GM23338 (cell line): ENCODE measurements at regions not wholly inside any gene's neighbourhood (a gene's known extent, or its start where the extent isn't known, plus 50 kb on each side); places are given as distances from the start of the nearest gene placed in this dataset.
A peak's percentile ranks its signal among the peaks of the same experiment; 100 is the strongest.

Experiments used
- ATAC-seq: fragments of 200-7000 bp; cut with Tn5 transposase; 3 replicates; pipeline ENCODE4 v1.9.1; 2020
- DNase-seq: peaks from one replicate; pipeline ENCODE4 v3.0.0-alpha.2; 2015; ENCODE audit warnings: low spot score
- H2AFZ ChIP-seq: fragments of 200-600 bp; sonication (generic); 2 replicates; pipeline ENCODE4 v1.8.0; 2016; ENCODE audit warnings: antibody characterized with exemption, mild to moderate bottlenecking, moderate library complexity
- H3F3A ChIP-seq: fragments of 200-600 bp; sonication (generic); replicated peaks from 2 replicates; pipeline ENCODE4 v1.8.0; 2017; ENCODE audit warnings: antibody characterized with exemption, mixed run types, low read depth
- H3K27ac ChIP-seq: fragments of 200-600 bp; sonication (generic); 2 replicates; pipeline ENCODE4 v1.6.1; 2016; ENCODE audit warnings: low read depth
- H3K27me3 ChIP-seq: fragments of 200-600 bp; sonication (generic); 2 replicates; pipeline ENCODE4 v1.8.0; 2016; ENCODE audit warnings: mild to moderate bottlenecking, mixed run types, moderate library complexity; ENCODE audit not compliant: insufficient read depth
- H3K36me3 ChIP-seq: fragments of 200-600 bp; sonication (generic); 2 replicates; pipeline ENCODE4 v1.8.0; 2016; ENCODE audit warnings: mild to moderate bottlenecking; ENCODE audit not compliant: insufficient read depth
- H3K4me1 ChIP-seq: fragments of 200-600 bp; sonication (generic); 2 replicates; pipeline ENCODE4 v1.8.0; 2016; ENCODE audit warnings: mild to moderate bottlenecking, moderate library complexity; ENCODE audit not compliant: insufficient read depth
- H3K4me2 ChIP-seq: fragments of 200-600 bp; sonication (generic); 2 replicates; pipeline ENCODE4 v1.7.1; 2017; ENCODE audit warnings: mixed run types
- H3K4me3 ChIP-seq: fragments of 200-600 bp; sonication (generic); 2 replicates; pipeline ENCODE4 v1.6.1; 2016; ENCODE audit warnings: mixed run types
- H3K79me2 ChIP-seq: fragments of 200-600 bp; sonication (generic); replicated peaks from 2 replicates; pipeline ENCODE4 v1.8.0; 2017; ENCODE audit warnings: mild to moderate bottlenecking; ENCODE audit not compliant: insufficient read depth
- H3K9me2 ChIP-seq: fragments of 200-600 bp; sonication (generic); 2 replicates; pipeline ENCODE4 v1.8.0; 2017; ENCODE audit not compliant: insufficient read depth
- H4K20me1 ChIP-seq: fragments of 200-600 bp; sonication (generic); replicated peaks from 2 replicates; pipeline ENCODE4 v1.8.0; 2017; ENCODE audit warnings: mild to moderate bottlenecking; ENCODE audit not compliant: insufficient read depth
- H3K27ac Mint-ChIP-seq: 2 replicates; pipeline ENCODE4 v1.8.0; 2020; ENCODE audit warnings: inconsistent platforms, mild to moderate bottlenecking, moderate library complexity, mixed read lengths
- H3K27me3 Mint-ChIP-seq: 3 replicates; pipeline ENCODE4 v1.8.0; 2022; ENCODE audit warnings: low read depth, mild to moderate bottlenecking, moderate library complexity, mixed read lengths, inconsistent platforms; ENCODE audit not compliant: insufficient read depth, poor library complexity
- H3K36me3 Mint-ChIP-seq: 3 replicates; pipeline ENCODE4 v1.8.0; 2021; ENCODE audit warnings: low read depth, mild to moderate bottlenecking, inconsistent platforms, moderate library complexity, mixed read lengths
- H3K4me1 Mint-ChIP-seq: 3 replicates; pipeline ENCODE4 v1.8.0; 2020; ENCODE audit warnings: mild to moderate bottlenecking, inconsistent platforms, mixed read lengths
- H3K4me3 Mint-ChIP-seq: 3 replicates; pipeline ENCODE4 v1.8.0; 2021; ENCODE audit warnings: moderate library complexity, mild to moderate bottlenecking, inconsistent platforms, mixed read lengths
- H3K9me3 Mint-ChIP-seq: 3 replicates; pipeline ENCODE4 v1.8.0; 2020; ENCODE audit warnings: moderate library complexity, mild to moderate bottlenecking, inconsistent platforms, mixed read lengths
- CREB1 ChIP-seq: fragments of 250-450 bp; sonication (Bioruptor Pico); IDR thresholded peaks from 2 replicates; pipeline ENCODE4 v1.5.0; 2020; ENCODE audit warnings: low read depth, mild to moderate bottlenecking, moderate library complexity
- CTCF ChIP-seq, 2 experiments: fragments of 200-600 bp in 1 of 2; sonication (generic) in 1 of 2; conservative IDR thresholded peaks; 2 replicates each; pipeline versions ENCODE4 v1.5.1 to v1.6.1; 2016 to 2017; ENCODE audit warnings: antibody characterized with exemption in 2 of 2, low read depth in 2 of 2, mild to moderate bottlenecking in 2 of 2, moderate library complexity in 1 of 2
- EZH2 ChIP-seq: fragments of 200-600 bp; sonication (generic); IDR thresholded peaks from one replicate; pipeline ENCODE4 v1.8.0; 2017; ENCODE audit warnings: antibody characterized with exemption, mild to moderate bottlenecking, low read depth; ENCODE audit not compliant: unreplicated experiment
- EZH2phosphoT487 ChIP-seq: fragments of 200-600 bp; sonication (generic); IDR thresholded peaks from one replicate; pipeline ENCODE4 v1.8.1; 2018; ENCODE audit warnings: antibody characterized with exemption; ENCODE audit not compliant: unreplicated experiment
- TF ChIP-seq, protein P1 (sequence below): IDR thresholded peaks from 2 replicates; pipeline ENCODE4 v1.6.1; 2016; ENCODE audit warnings: antibody characterized with exemption
- TF ChIP-seq, protein P2 (sequence below): IDR thresholded peaks from one replicate; pipeline ENCODE4 v1.6.1; 2018; ENCODE audit warnings: antibody characterized with exemption; ENCODE audit not compliant: unreplicated experiment

DNA sequence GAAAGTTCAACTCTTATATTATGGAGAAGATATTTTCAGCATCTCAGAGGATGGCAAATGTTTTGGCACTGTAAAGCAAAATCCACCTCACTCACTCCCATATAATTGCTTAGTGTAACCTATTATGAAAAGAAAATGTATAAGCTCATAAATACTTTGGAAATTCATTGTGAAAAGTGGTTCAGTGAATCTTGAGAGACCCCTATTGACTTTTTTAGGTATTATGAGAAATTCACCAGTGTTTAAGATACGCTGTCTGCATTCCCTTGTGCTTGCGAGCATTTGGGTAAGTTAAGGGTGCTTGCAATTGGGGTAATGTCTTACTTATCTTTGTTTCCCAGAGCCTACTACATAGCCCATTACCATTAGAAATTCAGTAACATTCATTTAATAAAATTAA is 66.3 kb upstream of the BMP5 start:
- no peaks in the 10 kb centered on the region for H3F3A ChIP-seq
- H3K27ac ChIP-seq: no peak overlapping the region
- no peaks in the 10 kb centered on the region for H4K20me1 ChIP-seq
- H3K9me2 ChIP-seq: no peaks in the 10 kb centered on the region; the same call in 1 of the 2 replicates
- no peaks in the 10 kb centered on the region for H3K4me1 ChIP-seq
- Mint-ChIP-seq H3K27ac (no peak overlapping the region), H3K4me1 (no peaks in the 10 kb centered on the region), H3K36me3 (no peaks in the 10 kb centered on the region), H3K4me3 (no peak overlapping the region), H3K9me3 (no peaks in the 10 kb centered on the region), H3K27me3 (no peaks in the 10 kb centered on the region)
- DNase-seq: peak; percentile 13
- no peaks in the 10 kb centered on the region for H3K27me3 ChIP-seq
- TF ChIP-seq CTCF (conservative IDR thresholded peaks at IDR 0.05; ENCODE audit: low read depth in 2 of 2): peak; percentile 34 to 45; a peak in 3 of 4 replicates
- TF ChIP-seq CREB1 (CRISPR knock-in tag): no peak
- no peaks in the 10 kb centered on the region for H3K79me2 ChIP-seq
- no peak overlapping the region for H3K4me2 ChIP-seq
- H2AFZ ChIP-seq: no peak overlapping the region
- no peak for ATAC-seq
- no peak overlapping the region for H3K4me3 ChIP-seq
- no peaks in the 10 kb centered on the region for H3K36me3 ChIP-seq

GRCh38 chr6:55937951-55938690 is 62.7 kb upstream of the BMP5 start:
- no peaks in the 10 kb centered on the region for H3F3A ChIP-seq

More at GRCh38 chr6:55937951-55938690, 62.7 kb upstream of the BMP5 start:
- Mint-ChIP-seq H3K27ac (no peak overlapping the region), H3K9me3 (no peaks in the 10 kb centered on the region), H3K36me3 (no peaks in the 10 kb centered on the region), H3K27me3 (no peaks in the 10 kb centered on the region), H3K4me1 (no peaks in the 10 kb centered on the region), H3K4me3 (no peak overlapping the region)
- TF ChIP-seq CREB1 (CRISPR knock-in tag) (no peak), EZH2phosphoT487 (no peak), EZH2 (no peak)
- TF ChIP-seq, protein P1, sequence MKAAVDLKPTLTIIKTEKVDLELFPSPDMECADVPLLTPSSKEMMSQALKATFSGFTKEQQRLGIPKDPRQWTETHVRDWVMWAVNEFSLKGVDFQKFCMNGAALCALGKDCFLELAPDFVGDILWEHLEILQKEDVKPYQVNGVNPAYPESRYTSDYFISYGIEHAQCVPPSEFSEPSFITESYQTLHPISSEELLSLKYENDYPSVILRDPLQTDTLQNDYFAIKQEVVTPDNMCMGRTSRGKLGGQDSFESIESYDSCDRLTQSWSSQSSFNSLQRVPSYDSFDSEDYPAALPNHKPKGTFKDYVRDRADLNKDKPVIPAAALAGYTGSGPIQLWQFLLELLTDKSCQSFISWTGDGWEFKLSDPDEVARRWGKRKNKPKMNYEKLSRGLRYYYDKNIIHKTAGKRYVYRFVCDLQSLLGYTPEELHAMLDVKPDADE: no peak
- TF ChIP-seq, protein P2, sequence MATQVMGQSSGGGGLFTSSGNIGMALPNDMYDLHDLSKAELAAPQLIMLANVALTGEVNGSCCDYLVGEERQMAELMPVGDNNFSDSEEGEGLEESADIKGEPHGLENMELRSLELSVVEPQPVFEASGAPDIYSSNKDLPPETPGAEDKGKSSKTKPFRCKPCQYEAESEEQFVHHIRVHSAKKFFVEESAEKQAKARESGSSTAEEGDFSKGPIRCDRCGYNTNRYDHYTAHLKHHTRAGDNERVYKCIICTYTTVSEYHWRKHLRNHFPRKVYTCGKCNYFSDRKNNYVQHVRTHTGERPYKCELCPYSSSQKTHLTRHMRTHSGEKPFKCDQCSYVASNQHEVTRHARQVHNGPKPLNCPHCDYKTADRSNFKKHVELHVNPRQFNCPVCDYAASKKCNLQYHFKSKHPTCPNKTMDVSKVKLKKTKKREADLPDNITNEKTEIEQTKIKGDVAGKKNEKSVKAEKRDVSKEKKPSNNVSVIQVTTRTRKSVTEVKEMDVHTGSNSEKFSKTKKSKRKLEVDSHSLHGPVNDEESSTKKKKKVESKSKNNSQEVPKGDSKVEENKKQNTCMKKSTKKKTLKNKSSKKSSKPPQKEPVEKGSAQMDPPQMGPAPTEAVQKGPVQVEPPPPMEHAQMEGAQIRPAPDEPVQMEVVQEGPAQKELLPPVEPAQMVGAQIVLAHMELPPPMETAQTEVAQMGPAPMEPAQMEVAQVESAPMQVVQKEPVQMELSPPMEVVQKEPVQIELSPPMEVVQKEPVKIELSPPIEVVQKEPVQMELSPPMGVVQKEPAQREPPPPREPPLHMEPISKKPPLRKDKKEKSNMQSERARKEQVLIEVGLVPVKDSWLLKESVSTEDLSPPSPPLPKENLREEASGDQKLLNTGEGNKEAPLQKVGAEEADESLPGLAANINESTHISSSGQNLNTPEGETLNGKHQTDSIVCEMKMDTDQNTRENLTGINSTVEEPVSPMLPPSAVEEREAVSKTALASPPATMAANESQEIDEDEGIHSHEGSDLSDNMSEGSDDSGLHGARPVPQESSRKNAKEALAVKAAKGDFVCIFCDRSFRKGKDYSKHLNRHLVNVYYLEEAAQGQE: no peak
- H3K4me3 ChIP-seq: no peak overlapping the region
- no peaks in the 10 kb centered on the region for H3K36me3 ChIP-seq
- H2AFZ ChIP-seq: no peak overlapping the region
- no peaks in the 10 kb centered on the region for H3K4me1 ChIP-seq
- no peak overlapping the region for H3K4me2 ChIP-seq
- H4K20me1 ChIP-seq: no peaks in the 10 kb centered on the region
- no peak for DNase-seq
- no peak for ATAC-seq
- H3K9me2 ChIP-seq: no peaks in the 10 kb centered on the region; the same call in 1 of the 2 replicates
- H3K79me2 ChIP-seq: no peaks in the 10 kb centered on the region
- H3K27ac ChIP-seq: no peak overlapping the region
- H3K27me3 ChIP-seq: no peaks in the 10 kb centered on the region
